ENCODE measurements at regions not wholly inside any gene's neighbourhood (a gene's known extent, or its start where the extent isn't known, plus 50 kb on each side); places are given as distances from the start of the nearest gene placed in this dataset.

GRCh38 chr20:7760247-7761031 is 179.8 kb downstream of the HAO1 start:
- Histone ChIP-seq H3K9me3 (replicated peaks) (no peaks in the 10 kb centered on the region), H3K4me1 (no peaks in the 10 kb centered on the region), H3K27ac (replicated peaks) (no peak overlapping the region), H3K4me3 (no peak overlapping the region), H3K27me3 (ENCODE audit: low read depth) (no peaks in the 10 kb centered on the region), H3K36me3 (no peaks in the 10 kb centered on the region)
- no peak for DNase-seq
- intact Hi-C loops (cut with micrococcal nuclease), result no loop called here
- no peak for TF ChIP-seq CTCF (IDR thresholded peaks at IDR 0.05; ENCODE audit: borderline replicate concordance)

DNA sequence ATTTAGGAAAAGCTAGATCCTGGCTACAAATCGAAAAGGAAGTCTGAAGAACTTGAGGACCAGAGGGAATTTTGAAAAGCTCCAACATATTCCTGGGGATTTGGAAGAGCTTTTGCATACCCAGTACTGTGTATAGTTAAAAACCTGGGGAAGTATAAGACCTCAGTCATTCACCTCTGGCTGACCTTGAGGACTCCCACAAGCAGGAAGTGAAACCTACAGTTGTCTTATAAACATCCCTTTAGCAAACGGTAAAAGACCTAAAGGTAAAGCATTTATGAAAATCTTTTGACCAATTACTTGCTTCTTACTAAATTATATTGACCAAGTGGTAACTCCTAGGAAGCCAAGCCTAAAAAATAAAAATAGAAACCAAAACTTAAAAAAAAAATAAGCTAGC is 175.0 kb downstream of the HAO1 start:
- Histone ChIP-seq H3K9me3 (replicated peaks) (no peaks in the 10 kb centered on the region), H3K27me3 (ENCODE audit: low read depth) (no peaks in the 10 kb centered on the region), H3K36me3 (no peaks in the 10 kb centered on the region), H3K4me3 (no peak overlapping the region), H3K4me1 (no peaks in the 10 kb centered on the region), H3K27ac (replicated peaks) (no peak overlapping the region)
- DNase-seq, result no peak
- intact Hi-C loops (cut with micrococcal nuclease), result no loop called here
- TF ChIP-seq CTCF (IDR thresholded peaks at IDR 0.05; ENCODE audit: borderline replicate concordance), result no peak

DNA sequence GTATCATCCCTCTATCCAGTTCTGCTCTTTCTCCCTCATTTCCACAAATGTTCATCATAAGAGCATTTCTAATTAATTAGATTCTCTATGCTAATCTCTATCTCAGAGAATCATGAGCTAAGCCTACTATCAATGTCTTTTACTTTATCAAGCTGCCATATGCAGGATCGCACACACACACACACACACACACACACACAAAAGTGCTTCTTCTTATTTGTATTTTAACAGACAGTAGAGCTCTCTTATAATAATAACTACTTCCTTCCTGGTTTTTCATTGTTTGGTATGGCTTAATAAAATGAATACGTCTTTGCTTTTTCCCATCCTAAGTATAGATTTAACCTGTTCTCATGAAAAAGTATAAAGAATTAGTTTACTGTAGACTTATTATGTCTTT is 170.2 kb downstream of the HAO1 start:
- Histone ChIP-seq H3K4me1 (no peaks in the 10 kb centered on the region), H3K9me3 (replicated peaks) (peaks cover 9% of the 10 kb centered on the region), H3K27ac (replicated peaks) (no peak overlapping the region), H3K4me3 (no peak overlapping the region), H3K36me3 (no peaks in the 10 kb centered on the region), H3K27me3 (ENCODE audit: low read depth) (no peaks in the 10 kb centered on the region)
- TF ChIP-seq CTCF (IDR thresholded peaks at IDR 0.05; ENCODE audit: borderline replicate concordance), result no peak
- intact Hi-C loops (cut with micrococcal nuclease), result no loop called here
- no peak for DNase-seq

- TF ChIP-seq CTCF (IDR thresholded peaks at IDR 0.05; ENCODE audit: borderline replicate concordance), result no peak
- H3K9me3 ChIP-seq (replicated peaks), result peaks cover 9% of the 10 kb centered on the region
- no peaks in the 10 kb centered on the region for H3K27me3 ChIP-seq (ENCODE audit: low read depth)
- H3K27ac ChIP-seq (replicated peaks), result no peak overlapping the region
- DNase-seq, result no peak
- H3K36me3 ChIP-seq, result no peaks in the 10 kb centered on the region
- intact Hi-C loops (cut with micrococcal nuclease), result no loop called here
- H3K4me1 ChIP-seq, result no peaks in the 10 kb centered on the region
- H3K4me3 ChIP-seq, result no peak overlapping the region
Observed at GRCh38 chr20:7770578-7770977, 169.7 kb downstream of the HAO1 start.

DNA sequence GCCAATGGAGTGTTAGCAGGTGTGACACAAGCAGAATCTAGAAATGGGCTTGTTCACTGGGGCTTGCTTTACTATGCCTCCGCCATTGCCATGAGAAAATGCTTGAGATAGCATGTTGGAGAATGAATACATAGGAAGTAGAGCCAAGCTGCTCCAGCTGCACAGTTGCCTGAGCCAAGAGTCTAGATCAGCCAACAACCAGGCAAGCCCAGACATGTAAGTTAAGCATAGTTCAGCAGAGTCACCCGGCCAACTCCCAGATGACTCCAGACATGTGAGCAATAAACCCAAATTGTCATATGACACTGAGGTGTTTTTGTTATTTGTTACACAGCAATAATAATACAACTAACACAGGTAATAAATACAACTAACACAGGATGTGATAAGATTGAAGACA is 167.9 kb downstream of the HAO1 start:
- no peak for TF ChIP-seq CTCF (IDR thresholded peaks at IDR 0.05; ENCODE audit: borderline replicate concordance)
- DNase-seq, result peak; percentile 15
- peaks cover 19% of the 10 kb centered on the region for H3K9me3 ChIP-seq (replicated peaks)
- no peak overlapping the region for H3K4me3 ChIP-seq
- H3K27me3 ChIP-seq (ENCODE audit: low read depth), result no peaks in the 10 kb centered on the region
- no peak overlapping the region for H3K27ac ChIP-seq (replicated peaks)
- H3K36me3 ChIP-seq, result no peaks in the 10 kb centered on the region
- no peaks in the 10 kb centered on the region for H3K4me1 ChIP-seq
- intact Hi-C loops (cut with micrococcal nuclease), result no loop called here
